GM12865 (cell line): ENCODE measurements at regions not wholly inside any gene's neighbourhood (a gene's known extent, or its start where the extent isn't known, plus 50 kb on each side); places are given as distances from the start of the nearest gene placed in this dataset.

Source experiments
- DNase-seq: peaks from one replicate; pipeline ENCODE4 v3.0.0; 2010; ENCODE audit warnings: low read depth
- H3K4me3 ChIP-seq: 2 replicates; pipeline ENCODE4 v1.5.1; 2011; ENCODE audit warnings: mild to moderate bottlenecking, low read depth, low read length, control low read depth
- CTCF ChIP-seq: IDR thresholded peaks from 2 replicates; pipeline ENCODE4 v1.5.1; 2011; ENCODE audit warnings: low read length, control low read depth, low read depth, inconsistent platforms; ENCODE audit not compliant: insufficient read depth; ENCODE audit errors: missing control alignments

- no peak for DNase-seq
Measured at GRCh38 chr13:47843005-47843404, 158.1 kb downstream of the SUCLA2 start.

GRCh38 chr13:47841151-47841550 is 159.9 kb downstream of the SUCLA2 start:
- no peak overlapping the region for H3K4me3 ChIP-seq
- TF ChIP-seq CTCF: no peak
- DNase-seq: no peak

More at GRCh38 chr13:47843005-47843404, 158.1 kb downstream of the SUCLA2 start:
- no peak for TF ChIP-seq CTCF
- no peak overlapping the region for H3K4me3 ChIP-seq

- no peak for DNase-seq
- H3K4me3 ChIP-seq: no peak overlapping the region
- TF ChIP-seq CTCF: no peak
Measured at GRCh38 chr13:47837906-47838305, 163.2 kb downstream of the SUCLA2 start.

- DNase-seq: no peak
- no peak overlapping the region for H3K4me3 ChIP-seq
- no peak for TF ChIP-seq CTCF
Measured at GRCh38 chr13:47837104-47837880, 163.8 kb downstream of the SUCLA2 start.

GRCh38 chr13:47835470-47836228 is 165.4 kb downstream of the SUCLA2 start:
- no peak for TF ChIP-seq CTCF
- DNase-seq: no peak
- H3K4me3 ChIP-seq: peak overlapping the region; percentile 37

GRCh38 chr13:47832458-47832972 is 168.6 kb downstream of the SUCLA2 start:
- no peak overlapping the region for H3K4me3 ChIP-seq
- no peak for DNase-seq
- no peak for TF ChIP-seq CTCF
